ENCODE measurements at regions not wholly inside any gene's neighbourhood (a gene's known extent, or its start where the extent isn't known, plus 50 kb on each side); places are given as distances from the start of the nearest gene placed in this dataset.

- no peak overlapping the region for H4K8ac ChIP-seq (replicated peaks; ENCODE audit: insufficient read length, low read depth, low read length)
- H3K9me3 ChIP-seq (ENCODE audit: control insufficient read depth, low read depth, low read length): no peaks in the 10 kb centered on the region
- H2BK5ac ChIP-seq (ENCODE audit: insufficient read length, low read length): no peak overlapping the region
- H3K9ac ChIP-seq (ENCODE audit: extremely low read depth, insufficient read length, low read length): no peak overlapping the region
- no peak overlapping the region for H2AK5ac ChIP-seq (ENCODE audit: insufficient read length, low read length)
- no peaks in the 10 kb centered on the region for H3K36me3 Mint-ChIP-seq (ENCODE audit: insufficient read depth in 1 of 3, low read depth in 3 of 3)
- no peak overlapping the region for H2AFZ ChIP-seq (ENCODE audit: low read length)
- H3K9me3 Mint-ChIP-seq: no peaks in the 10 kb centered on the region
- H3K4ac ChIP-seq (ENCODE audit: low read depth, low read length): no peak overlapping the region
- no peak overlapping the region for H3K4me2 ChIP-seq (ENCODE audit: insufficient read depth, insufficient read length, low read length)
- H3K23ac ChIP-seq (ENCODE audit: insufficient read length, low read depth, low read length): no peak overlapping the region
- H3K4me3 Mint-ChIP-seq: no peak overlapping the region
- H3K23me2 ChIP-seq (ENCODE audit: insufficient read length, low read depth, low read length, poor library complexity, severe bottlenecking): no peaks in the 10 kb centered on the region
- H3K27me3 Mint-ChIP-seq (ENCODE audit: low read depth): no peaks in the 10 kb centered on the region; the same call in 1 of the 2 replicates
- no peak overlapping the region for H3K18ac ChIP-seq (ENCODE audit: insufficient read length, low read depth, low read length)
- H2BK15ac ChIP-seq (ENCODE audit: low read depth, low read length): no peak overlapping the region
- DNase-seq: no peak
- H3K79me2 ChIP-seq (ENCODE audit: insufficient read depth, low read length): no peaks in the 10 kb centered on the region
- H3K4me1 Mint-ChIP-seq: peaks cover 16 to 20% of the 10 kb centered on the region in 2 experiments
- no peak overlapping the region for H2BK12ac ChIP-seq (ENCODE audit: insufficient read length, low read depth, low read length)
- no peaks in the 10 kb centered on the region for H3K27me3 ChIP-seq (ENCODE audit: insufficient read depth, low read length)
- no peak overlapping the region for H3T11ph ChIP-seq (ENCODE audit: low read length)
- H3K56ac ChIP-seq (ENCODE audit: insufficient read length, low read depth, low read length): no peak overlapping the region
- no peak overlapping the region for H2BK20ac ChIP-seq (ENCODE audit: low read depth, low read length, poor library complexity, severe bottlenecking)
- H4K5ac ChIP-seq (ENCODE audit: insufficient read length, low read depth, low read length): no peak overlapping the region
- H4K91ac ChIP-seq (ENCODE audit: insufficient read length, low read depth, low read length): no peak overlapping the region
- no peak overlapping the region for H3K14ac ChIP-seq (ENCODE audit: insufficient read depth, low read length)
- H3K4me1 ChIP-seq (ENCODE audit: insufficient read depth, low read length): no peaks in the 10 kb centered on the region
- no peaks in the 10 kb centered on the region for H3K79me1 ChIP-seq (ENCODE audit: insufficient read depth, low read depth, low read length, poor library complexity, severe bottlenecking)
- H3K27ac ChIP-seq (ENCODE audit: insufficient read length, low read depth, low read length): no peak overlapping the region
- no peaks in the 10 kb centered on the region for H4K20me1 ChIP-seq (ENCODE audit: control insufficient read depth, insufficient read depth, insufficient read length)
- H2BK120ac ChIP-seq (ENCODE audit: low read depth, low read length, poor library complexity, severe bottlenecking): no peak overlapping the region
- no peak overlapping the region for H3K27ac Mint-ChIP-seq
- no CpG with 5 or more reads among the region's 2 CpGs for WGBS (ENCODE audit: extremely low coverage, insufficient read length, low lambda C conversion rate)
- TF ChIP-seq CTCF (conservative IDR thresholded peaks at IDR 0.05): no peak
Measured at GRCh38 chr12:125852679-125853078, 787.4 kb downstream of the AACS start.

All from H9 (cell line).